T47D (cell line): ENCODE measurements at regions not wholly inside any gene's neighbourhood (a gene's known extent, or its start where the extent isn't known, plus 50 kb on each side); places are given as distances from the start of the nearest gene placed in this dataset.
"Not testable (repeated sequence)": the region's sequence is repeated elsewhere in the genome, so short reads cannot be mapped to it uniquely, and the experiment has no call there.

ENCODE experiments used
- DNase-seq, 2 experiments: peaks; one replicate each; pipeline versions ENCODE4 v3.0.0 to v3.0.0-alpha.2; 2011 to 2012; ENCODE audit warnings: low read depth in 1 of 2, low spot score in 1 of 2
- JUND ChIP-seq: IDR thresholded peaks from 2 replicates; pipeline ENCODE4 v1.6.1; 2012; ENCODE audit warnings: low read depth
- in situ Hi-C: cut with HindIII; loops from 2 replicates; pipeline ENCODE4 v1.10.0; 2016; ENCODE audit warnings: low sequenced_read_pairs, low pct_unique_long_range_greater_than_20kb

GRCh38 chr4:132660181-132660580 lies 488.9 kb upstream of the PCDH10 start:
- TF ChIP-seq JUND, result no peak
- in situ Hi-C loops, result no loop called here
- DNase-seq, result no peak

DNA sequence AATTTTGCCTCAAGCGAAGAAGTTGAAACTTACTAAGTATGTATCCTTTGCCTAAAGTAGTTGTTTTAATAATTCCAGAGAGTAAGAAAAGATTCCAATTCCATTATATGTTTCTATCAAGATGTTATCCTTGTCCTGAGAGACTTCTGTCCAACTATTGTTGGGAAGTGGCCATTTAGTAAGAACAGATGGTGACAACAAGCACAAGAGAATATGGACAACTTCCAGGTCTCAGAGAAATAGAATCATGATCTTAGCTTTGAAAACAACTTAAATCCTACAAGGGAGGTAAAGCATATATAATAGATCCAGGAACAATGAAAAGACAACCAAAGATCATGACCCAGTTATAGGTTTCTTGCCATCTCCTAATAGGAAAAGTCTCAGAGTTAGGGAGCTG lies 486.6 kb upstream of the PCDH10 start:
- in situ Hi-C loops, result no loop called here
- DNase-seq, result peak in 1 of 2 experiments; percentile 3
- no peak for TF ChIP-seq JUND

GRCh38 chr4:132669786-132670185 lies 479.3 kb upstream of the PCDH10 start:
- in situ Hi-C loops, result no loop called here
- DNase-seq, result no peak
- TF ChIP-seq JUND, result no peak

DNA sequence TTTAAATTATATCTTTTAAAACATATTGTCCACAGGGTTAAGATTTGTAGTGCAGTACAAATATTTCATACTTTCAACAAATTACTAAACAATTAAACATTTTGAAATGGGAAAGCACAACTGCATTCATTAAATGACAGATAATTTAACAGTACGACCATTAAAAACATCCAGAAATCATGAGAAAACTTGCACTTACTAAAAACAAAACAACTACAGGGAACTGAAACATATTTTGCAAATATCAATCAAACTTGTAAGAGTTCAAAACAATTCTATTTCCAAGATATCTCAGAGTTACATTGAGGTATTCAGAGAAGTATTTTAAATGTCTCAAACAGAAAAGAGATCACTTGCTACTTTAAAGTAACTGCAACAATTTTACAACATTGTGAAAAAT lies 478.5 kb upstream of the PCDH10 start:
- no peak for TF ChIP-seq JUND
- in situ Hi-C loops, result no loop called here
- DNase-seq, result no peak

GRCh38 chr4:132683957-132684356 lies 465.1 kb upstream of the PCDH10 start:
- no peak for DNase-seq
- TF ChIP-seq JUND, result no peak
- in situ Hi-C loops, result no loop called here

DNA sequence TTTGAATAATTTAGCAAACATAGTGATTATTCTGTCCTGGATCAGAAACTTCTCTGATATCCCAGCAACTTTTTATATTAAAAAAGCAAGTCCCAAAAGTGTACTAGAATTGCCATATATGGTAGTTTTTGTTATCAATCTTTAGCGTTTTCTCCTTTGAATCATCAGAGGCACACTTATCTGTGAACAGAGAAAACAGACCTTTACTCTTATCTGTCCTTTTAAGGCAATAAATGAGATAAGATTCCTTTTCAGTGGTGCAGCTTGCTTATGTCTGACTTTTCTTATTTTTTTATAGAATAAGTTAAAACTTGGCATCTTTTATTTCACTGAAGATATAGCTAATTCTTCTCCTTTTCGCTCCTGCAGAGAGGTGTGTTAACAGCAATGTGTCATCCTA lies 458.1 kb upstream of the PCDH10 start:
- in situ Hi-C loops, result no loop called here
- no peak for DNase-seq
- no peak for TF ChIP-seq JUND

DNA sequence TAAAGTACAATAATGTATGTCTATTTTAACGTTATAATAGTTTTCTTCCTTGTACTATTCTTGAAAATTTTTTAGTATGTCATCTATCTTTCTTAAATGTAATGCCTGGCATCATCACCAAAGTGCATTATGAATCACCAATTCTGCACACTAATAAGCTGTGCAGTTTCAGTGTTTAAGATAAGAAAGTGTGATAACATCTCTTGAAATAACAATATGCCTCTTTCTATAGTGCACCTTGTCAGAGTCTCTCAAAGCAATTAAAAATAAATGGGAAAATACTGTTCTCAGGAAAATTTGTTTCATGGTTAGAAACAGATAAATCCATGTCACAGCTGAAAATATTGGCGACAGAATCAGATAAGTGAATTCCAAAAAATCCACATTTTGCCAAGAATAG lies 457.4 kb upstream of the PCDH10 start:
- in situ Hi-C loops, result no loop called here
- DNase-seq, result no peak
- TF ChIP-seq JUND, result no peak

- in situ Hi-C loops, result no loop called here
- DNase-seq, result no peak
- no peak for TF ChIP-seq JUND
These were observed 454.3 kb upstream of the PCDH10 start for GRCh38 chr4:132694775-132695174.

- in situ Hi-C loops, DNase-seq: not testable (repeated sequence)
These were observed 451.6 kb upstream of the PCDH10 start for GRCh38 chr4:132697505-132697904.

- peak in 1 of 2 experiments; percentile 59 for DNase-seq
- in situ Hi-C loops, result no loop called here
- no peak for TF ChIP-seq JUND
These were observed 441.1 kb upstream of the PCDH10 start for GRCh38 chr4:132707955-132708354.

DNA sequence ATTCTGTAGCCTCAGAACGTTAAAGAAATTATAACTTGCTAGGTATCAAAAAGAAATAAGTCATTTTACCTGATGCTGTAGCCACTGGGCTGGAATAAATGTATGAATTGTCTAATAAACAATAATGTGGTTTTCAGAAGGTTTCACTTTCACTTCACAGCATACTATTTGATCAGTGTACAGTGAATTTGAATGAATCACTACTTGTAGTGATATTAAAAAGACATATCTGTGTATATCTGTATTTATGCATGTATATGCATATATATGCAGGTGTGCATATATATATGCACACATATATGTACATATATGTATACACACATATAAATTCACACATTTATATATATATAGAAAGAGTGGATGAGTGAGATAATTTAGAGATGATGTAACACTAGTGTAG lies 440.0 kb upstream of the PCDH10 start:
- no peak for DNase-seq
- TF ChIP-seq JUND, result no peak
- in situ Hi-C loops, result no loop called here

DNA sequence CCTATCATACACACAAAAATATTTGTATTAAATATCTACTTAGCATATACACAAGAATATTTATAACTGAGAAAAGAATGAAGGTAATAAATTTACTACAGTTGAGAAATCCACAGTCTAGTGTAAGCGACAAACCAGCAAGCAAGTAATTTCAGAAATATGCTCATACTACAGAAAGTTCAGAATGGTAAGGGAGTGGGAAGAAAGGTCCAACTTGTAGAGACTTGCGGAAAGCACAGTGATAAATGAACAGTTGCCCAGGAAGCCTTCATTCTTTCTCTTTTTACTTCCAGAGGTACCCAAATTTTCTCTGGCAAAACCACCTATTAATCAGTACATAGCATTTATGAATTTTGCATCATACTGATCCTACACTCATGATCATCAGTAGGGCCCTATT lies 438.1 kb upstream of the PCDH10 start:
- TF ChIP-seq JUND, result no peak
- DNase-seq, result no peak
- in situ Hi-C loops, result no loop called here

GRCh38 chr4:132737344-132737743 lies 411.8 kb upstream of the PCDH10 start:
- TF ChIP-seq JUND, result no peak
- in situ Hi-C loops, result no loop called here

DNA sequence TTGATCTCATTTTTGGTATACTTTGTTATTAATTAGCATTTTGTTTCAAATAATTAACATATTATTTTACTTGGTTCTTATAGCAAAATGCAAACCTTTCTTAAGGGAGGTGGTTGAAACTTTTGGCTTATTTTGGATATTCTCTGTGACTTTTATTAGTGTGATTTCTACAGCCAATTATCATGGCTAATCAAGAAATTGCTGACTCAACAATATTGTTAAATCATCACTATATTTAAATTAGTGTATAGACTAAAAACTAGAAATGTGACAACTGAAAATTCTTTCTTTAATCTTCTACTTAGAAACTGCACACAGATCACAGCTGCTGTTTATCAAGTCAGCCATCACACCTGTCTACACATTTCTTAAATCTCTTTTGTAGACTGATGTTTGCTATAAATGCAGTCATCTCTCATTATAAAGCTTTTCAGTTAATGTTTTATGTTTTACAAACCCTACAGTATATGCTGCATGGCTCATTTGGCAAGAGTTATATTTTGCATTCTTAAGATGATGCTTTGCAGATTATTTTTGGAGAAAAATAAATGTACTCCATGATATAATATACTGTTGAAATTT lies 389.8 kb upstream of the PCDH10 start:
- no peak for DNase-seq
- in situ Hi-C loops, result no loop called here
- TF ChIP-seq JUND, result no peak

More at GRCh38 chr4:132737344-132737743, 411.8 kb upstream of the PCDH10 start:
- no peak for DNase-seq
